ENCODE measurements at regions not wholly inside any gene's neighbourhood (a gene's known extent, or its start where the extent isn't known, plus 50 kb on each side); places are given as distances from the start of the nearest gene placed in this dataset.

DNA sequence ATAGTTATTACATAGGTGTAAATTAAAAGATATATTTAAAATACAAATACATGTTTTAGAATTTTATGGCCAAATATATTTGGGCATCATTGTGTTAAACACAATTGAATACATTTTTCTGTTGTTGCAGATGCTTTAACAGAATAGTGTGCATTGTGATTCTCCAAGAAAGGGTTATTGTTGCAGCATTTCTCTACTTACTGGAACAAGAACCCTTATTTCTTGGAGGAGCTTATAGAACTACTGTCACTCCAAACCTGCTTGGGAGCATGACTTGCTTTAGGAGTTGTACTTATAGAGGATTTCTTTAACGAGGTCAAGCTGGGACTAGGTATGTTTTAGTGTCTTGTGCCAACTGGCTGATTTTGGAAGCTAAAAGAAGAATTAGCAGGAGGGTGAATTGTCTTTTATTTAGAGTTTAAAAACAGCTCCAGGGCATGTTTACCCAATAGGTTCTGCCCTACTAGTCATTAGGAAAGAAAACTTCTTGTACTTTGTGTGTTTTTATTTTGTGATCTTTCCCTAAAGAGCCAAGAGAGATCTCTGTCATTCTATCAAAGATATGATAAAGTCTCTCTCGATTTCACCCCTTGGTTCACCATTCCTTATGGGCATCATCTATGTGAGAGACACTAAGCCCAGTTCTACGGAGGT is 279.8 kb upstream of the SALL1 start:
- no peak for DNase-seq (ENCODE audit: low read depth)

DNA sequence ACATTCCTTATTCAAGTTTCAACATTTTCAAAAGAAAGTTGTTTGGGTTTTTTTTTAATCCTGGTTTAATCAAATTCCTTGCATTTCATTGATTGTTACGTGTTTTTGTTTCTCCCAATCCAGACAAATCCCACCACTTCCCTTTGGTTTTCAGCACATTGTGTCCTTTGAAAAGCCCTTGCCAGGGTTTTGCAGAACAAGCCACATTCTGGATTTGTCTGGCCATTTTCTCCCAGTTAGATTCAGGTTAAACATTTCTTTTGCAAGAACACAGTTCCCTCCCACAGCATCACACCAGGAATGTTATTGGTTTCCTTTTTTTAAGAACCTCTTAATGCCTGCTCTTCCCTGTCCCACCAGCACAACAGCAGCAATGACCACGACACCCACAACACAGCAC is 278.0 kb upstream of the SALL1 start:
- DNase-seq (ENCODE audit: low read depth): no peak

DNA sequence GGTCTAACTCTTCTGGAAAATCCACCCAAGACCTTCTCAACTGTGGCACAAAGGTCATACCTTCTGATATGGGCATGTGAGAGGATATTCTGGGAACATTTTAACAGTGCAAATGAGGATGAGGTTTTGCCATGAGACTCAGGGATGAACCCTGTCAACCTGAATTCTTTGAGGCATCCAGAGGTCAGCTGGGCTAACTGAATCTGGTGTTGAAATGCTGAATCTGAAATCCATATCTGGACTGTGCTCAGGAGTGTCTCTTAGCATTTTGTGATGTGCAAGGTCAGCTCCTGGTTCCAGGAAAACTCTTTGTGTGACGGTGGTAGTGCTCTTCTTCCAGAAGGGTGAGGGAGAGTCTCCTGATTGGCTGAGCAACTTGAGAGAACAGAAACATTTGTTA is 276.0 kb upstream of the SALL1 start:
- DNase-seq (ENCODE audit: low read depth): no peak

DNA sequence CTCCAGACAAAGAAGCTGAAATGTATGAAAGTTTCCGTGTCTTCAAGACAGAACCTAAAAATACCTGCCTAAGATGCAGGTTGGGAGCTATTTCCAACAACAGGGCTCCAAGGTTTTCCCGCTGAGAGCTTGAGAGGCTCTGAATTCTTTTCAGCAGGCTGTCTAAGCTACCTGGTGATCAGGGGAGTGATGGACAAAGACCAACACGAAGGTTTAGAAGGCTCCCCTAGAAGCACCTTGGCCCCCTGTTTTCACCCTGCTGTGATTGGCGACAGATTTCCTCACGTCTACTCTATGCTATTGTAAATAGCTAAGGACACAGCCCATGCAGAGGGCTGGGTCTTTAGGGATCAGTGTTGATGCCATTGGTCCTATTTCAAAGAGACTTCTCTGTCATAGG is 275.2 kb upstream of the SALL1 start:
- DNase-seq (ENCODE audit: low read depth): no peak

DNA sequence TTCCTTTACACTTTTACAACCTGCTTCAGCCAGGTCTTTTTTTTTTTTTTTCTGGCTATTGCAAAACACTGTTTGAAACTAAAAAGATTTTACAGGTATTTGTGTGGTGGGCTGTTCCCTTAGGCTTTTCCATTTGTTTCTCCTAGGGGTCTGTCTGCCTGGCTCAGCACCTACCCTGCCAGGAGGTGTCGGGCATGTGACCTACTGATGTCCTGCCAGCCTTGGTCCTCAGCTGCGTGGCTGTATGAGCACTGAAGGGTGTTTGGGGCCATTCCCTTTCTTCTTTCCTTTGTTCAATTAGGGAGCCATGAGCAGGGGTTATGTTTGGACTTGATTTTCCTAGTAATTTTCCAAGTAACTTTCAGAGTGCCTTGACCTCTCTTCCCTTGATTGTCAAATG is 269.2 kb upstream of the SALL1 start:
- no peak for DNase-seq (ENCODE audit: low read depth)

DNA sequence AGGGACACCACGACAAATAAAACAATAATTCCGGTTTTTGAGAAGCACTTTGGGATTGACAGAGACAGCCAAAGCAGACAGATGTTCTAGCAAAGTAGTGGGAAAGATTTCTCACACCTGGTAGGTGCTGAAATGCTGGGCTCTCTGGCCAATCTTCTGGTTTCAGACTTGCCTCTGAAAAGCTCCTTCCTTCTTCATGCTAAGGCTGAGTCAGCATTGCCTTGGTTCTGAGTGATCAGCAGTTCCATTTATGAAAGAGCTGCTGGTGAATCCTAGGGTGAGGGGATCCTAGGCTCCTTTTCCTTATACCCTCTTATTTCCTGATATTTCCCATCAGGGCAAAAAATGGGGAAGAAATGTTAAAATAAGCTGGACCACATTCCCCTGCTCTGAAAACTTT is 268.7 kb upstream of the SALL1 start:
- DNase-seq (ENCODE audit: low read depth): no peak

DNA sequence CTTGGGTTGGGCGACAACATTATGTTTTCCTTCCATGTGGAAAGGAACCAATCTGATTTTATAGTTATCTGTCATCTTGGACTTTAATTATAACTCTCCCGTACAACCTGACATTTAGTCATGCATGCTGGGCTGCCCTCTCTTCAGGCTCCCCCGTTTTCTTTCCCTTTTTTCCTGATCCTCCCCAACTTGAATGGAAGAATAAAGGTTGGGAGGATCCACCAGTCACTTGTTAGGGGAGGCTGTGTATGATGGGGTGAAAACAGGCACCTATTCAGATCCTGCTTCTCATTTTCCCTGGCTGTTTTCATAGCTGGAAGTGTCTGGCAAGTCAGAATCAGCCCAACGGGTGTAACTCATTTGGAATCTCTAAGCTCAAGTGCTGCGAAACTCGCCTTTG is 267.2 kb upstream of the SALL1 start:
- no peak for DNase-seq (ENCODE audit: low read depth)

DNA sequence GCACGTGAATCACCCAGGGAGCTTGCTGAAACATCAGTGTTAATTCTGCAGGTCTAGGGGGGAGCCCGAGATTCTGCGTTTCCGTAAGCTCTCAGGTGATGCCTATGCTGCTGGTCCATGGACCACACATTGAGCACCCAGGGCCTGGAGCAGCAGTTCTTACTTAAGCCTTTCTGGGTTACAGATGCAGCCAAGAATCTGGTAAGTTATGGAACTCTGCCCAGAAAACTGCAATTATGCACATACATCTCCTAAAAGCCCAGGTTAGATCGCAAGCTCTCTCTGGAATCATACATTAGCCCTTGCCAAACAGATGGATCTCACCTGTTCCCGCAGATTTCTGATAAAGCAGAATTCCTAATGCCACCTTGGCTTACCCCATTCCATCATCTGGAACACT is 265.9 kb upstream of the SALL1 start:
- DNase-seq (ENCODE audit: low read depth): no peak

DNA sequence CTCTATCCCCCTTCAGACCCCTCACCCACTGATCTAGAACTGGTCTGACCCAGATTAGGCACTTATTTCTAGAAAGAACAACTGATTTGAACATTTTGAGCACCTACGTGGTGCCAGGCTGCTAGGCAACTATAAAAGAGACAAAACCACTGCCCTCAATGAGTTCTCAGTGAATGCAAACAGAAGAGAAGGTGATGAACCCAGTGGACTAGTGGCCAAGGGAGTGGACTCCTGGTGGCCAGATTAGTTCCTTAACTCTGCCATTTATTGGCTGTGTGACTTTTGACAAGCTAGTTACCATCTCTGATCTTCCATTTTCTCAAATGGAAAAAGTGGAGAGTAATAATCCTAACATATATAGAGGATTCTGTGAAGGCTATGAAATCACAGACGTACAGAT is 259.1 kb upstream of the SALL1 start:
- DNase-seq (ENCODE audit: low read depth): no peak

DNA sequence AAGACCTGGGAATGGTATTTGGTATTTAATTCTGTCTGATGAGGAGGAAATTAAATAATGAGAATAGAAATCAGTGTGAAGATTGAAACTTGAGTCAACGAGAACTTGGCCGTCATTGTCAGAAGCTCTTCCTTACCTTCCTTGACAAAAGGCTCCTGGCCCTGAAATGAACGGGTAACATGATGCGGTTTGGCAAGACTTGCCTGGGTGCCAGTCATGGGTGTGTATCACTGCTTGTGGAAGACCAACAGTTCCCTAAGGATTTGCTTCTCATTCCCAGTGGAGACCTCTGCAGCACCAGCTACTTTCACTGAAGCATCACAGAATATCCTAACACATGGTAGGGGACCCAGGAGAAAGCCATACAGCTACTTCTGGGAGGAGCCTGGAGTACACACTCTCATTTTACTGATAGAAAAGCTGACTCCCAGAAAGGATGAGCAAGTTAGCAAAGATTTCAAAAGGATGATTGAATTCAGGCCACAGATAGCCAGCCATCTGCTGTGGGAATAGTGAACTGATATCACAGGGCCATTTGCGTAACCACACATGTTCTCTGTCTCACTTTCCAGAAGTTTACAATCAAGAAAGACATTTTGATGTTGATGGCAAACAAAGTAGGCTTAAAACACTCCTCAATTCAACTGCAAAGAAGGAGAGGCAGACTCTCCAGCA is 258.1 kb upstream of the SALL1 start:
- no peak for DNase-seq (ENCODE audit: low read depth)

DNA sequence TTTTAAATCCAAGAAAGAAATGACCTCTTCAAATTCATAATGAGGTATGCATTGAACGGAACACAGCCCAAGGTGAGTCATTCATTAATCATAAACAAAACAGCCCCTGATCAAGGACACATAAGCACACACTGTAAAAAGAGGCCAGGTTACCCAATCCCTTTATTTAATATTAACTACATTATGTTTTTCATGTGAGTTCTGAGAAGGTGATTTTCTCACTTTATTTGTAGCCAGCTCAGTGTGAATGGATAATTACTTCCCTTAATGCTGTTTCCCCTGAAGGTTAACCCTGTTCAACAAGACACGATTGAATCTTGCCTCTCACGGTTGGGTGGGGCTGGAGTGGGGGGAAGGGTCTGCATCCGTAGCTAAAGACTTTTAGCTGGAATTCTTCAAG is 257.3 kb upstream of the SALL1 start:
- DNase-seq (ENCODE audit: low read depth): no peak

DNA sequence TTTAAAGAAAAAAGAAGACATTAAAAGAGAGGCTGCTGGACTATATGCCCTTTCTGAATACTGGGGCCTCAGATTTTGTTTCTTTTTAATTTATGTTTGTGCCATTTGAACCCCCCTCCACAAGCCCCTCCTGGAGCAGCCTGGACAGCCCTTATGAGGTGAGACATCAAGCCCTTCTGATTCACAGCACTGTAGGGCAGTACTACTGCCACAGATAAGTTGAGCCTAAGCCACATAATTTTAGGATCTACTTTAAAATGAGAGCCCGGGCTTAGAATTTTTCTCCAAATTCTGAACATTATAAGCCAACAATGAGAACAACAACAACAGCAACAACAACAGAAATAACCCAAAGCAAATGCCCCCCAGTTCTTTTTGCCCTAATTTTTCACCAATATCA is 256.9 kb upstream of the SALL1 start:
- no peak for DNase-seq (ENCODE audit: low read depth)

DNA sequence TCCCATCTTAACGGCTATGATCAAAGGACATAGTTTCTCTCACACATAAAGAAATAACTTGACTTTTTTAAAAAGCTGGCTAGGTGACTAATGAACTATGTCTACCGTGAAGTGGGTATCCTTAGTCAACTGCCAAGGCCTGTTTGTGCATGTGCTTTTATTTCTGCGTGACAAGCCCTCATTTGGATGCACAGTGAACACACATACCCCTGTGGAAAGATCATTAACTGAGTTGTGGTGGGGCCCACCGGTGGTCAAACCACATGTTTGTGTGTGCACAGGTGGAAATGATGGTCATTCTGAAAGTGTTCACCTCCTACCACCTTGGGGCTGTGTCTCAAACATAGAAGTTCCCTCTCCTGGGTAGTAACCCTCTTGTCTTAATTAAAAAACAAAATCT is 256.1 kb upstream of the SALL1 start:
- no peak for DNase-seq (ENCODE audit: low read depth)

DNA sequence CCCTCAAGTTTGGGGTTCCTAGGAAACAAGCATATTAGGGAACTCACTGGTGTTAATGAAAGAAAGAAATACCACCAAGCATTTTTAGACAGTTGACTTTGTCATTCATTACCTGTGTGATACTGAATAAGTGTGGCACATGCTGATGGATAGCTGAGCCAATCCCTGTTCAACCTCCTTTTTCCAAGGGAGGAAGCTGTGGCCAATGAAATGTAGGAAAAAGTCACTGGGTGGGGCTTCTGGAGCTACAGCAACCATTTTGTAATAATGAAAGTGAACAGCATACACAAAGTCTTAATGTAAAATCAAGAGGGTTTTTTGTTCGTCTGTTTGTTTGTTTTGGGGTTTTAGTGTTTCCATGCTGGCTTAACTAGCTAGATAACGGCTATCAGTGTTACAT is 254.3 kb upstream of the SALL1 start:
- no peak for DNase-seq (ENCODE audit: low read depth)

DNA sequence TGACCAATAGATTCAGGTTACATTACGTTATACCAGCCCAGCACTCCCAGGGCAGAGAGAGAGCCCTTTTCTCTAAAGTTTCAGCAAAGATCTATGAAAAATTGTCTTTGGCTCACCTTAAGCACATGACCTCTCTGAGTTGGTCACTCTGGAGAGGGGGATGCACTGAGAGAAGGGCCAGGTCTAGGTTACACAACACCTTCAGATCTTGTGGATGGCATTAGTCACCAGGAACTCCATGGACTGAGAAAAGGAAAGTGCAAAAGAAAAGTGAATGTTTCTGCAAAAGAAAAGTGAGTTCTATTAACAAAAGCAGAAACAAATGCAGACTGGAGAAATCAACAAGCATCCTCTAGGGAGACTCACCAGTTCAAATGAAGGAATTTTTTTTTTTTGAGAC is 253.3 kb upstream of the SALL1 start:
- no peak for DNase-seq (ENCODE audit: low read depth)

DNA sequence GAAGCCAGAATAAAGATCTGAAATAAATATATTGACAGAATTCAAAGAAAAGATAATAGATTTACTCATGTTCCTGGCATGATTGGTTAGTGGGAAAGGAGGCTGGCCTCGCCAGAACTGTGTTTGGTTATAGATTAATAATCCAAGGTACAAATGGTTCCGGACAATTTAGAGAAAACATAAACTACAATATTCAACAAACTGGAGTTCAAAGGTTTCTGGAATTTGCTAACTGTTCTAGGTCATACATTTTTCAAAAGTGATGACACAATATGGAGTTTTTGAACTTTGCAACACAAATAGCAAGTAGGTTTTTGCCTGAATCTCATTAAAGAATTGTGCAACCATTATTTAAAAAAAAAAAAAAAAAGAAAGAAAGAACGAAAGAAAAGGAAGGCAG is 251.7 kb upstream of the SALL1 start:
- DNase-seq (ENCODE audit: low read depth): no peak

DNA sequence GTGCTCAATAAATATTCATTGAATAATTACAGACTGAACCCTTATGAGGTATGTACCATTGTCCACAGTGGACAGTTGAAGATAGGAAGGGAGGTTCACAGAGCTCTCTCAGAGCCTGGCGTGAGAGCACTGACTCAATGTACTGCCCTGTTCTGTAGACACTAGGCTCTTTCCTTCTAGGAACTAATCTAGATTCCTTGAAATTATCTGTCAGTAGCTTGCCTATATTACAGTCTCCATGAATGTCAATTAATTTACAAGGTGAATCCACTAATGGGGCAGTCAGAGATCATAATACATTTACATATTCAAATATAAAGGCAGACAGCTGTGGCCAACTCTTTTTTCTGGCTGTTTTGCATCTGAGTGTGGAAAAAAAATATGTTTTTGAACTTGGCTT is 251.2 kb upstream of the SALL1 start:
- no peak for DNase-seq (ENCODE audit: low read depth)

DNA sequence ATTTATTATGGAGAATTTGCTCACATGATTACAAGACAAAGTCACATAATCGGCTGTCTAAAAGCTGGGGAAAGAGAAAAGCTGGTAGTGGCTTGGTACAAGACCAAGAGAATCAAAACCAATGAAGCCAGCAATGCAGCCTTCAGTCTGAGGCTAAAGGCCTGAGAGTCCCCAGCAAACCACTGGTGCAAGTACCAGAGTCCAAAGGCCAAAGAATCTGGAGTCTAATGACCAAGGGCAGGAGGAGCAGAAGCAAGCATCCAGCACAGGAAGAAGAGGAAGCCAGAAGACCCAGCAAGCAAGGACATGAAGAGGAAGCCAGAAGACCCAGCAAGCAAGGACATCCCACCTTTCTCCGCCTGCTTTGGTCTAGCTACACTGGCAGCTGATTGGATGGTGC is 250.6 kb upstream of the SALL1 start:
- no peak for DNase-seq (ENCODE audit: low read depth)

DNA sequence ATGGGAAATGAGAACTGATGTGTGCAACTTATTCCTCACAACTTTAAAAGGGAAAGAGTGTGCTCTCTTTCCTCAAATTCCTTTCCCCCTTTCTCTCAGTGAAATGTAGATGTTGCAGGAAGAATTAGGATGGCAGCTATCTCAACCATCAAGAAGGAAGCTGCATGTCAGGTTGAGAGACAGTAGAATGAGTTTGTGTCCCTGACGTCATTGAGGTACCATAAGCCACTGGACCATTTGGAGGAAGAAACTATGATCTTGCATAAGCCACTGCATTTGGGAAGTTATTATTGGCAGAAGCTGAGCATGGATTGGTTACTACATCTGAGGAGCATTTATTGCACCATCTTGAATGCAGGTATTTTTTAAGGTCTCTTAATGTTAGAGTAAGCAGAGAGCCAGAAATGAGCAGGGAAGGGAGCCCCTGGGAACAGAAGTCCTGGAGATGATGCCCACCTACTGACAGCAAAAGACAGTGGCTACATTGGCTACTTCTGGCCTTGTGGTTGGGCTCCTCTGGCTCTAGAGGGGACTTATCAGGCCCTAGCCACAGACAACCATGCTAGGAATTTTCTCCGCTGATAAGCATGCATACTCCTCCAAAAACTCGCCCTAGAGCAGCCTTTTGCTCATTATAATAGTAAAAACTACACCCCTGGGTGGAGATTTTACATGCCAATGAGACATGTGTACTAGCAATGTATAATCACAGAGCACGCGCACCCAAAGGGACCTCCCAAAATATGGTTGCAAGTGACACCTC is 249.0 kb upstream of the SALL1 start:
- DNase-seq (ENCODE audit: low read depth): no peak

DNA sequence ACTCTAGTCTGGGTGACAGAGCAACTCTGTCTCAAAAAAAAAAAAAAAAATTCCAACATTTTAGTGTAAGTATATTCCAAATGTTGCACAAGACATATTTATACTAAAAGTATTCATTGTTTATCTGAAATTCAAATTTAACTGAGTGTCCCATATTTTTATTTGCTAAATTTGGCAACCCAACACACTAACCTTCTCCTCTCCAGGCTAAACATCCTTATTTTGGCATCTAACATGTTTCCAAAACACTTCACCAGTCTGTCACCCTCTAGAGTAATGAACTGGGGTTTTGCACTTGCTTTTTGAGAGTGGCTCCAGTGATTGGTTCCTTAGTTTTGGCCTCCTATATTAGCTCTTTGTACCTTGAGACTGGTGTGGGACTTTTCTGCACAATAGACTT is 243.4 kb upstream of the SALL1 start:
- DNase-seq (ENCODE audit: low read depth): no peak

DNA sequence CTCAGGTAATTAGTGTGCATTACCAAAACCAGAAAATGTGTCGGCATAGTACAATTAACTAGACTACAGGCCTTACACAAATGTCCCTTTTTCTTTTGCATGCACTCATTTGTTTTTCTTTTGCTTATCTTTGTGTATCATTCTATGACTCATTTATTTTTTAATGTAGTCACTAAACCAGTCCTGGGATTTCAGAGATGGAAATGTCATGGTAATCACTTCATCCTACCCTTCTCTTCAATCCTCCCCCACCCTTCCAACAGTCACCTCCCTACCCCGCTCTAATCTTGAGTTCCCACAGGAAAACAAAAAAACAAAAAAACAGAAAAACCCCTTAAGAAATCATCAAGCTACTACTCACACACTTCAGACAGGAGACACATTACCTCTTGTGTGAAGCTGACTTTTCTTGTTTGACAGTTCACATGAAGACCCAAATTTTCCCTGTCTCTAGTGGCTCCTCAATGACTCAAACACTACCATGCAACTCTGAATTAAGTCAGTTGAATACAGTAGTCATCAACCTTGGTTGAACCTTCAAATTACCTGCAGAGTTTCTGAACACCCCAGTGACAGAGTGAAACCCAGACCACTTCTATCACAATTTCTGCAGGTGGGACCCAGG is 242.4 kb upstream of the SALL1 start:
- no peak for DNase-seq (ENCODE audit: low read depth)

DNA sequence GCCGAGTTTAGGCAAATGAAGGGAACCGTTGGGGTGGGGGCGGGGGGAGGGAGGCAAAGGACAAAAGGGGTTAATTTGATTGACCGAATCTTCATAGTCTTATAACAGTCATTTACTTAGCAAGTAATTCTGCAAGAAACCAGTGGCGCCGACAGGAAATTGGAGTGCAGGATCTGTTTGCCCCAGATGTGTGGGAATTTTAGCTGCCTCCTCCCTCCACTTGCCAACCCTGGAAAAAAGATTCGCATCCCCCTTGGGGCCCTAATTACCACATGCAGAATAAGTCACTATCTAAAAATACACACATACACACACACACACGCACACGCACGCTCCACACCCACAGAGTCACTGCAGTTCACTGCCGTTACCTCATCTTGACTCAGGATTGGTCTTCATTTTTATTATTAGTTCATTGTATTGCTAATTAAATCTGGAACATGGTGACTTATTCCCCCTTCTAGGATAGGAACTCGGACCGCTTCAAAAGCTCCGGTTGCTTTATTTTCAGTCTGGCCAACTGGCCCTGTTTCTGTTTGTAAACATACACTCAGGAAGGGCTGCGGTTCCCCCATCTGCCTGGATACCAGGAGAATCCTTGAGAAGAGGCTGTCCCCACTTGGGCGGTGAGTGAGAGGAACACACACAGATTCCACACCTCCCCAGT is 241.6 kb upstream of the SALL1 start:
- no peak for DNase-seq (ENCODE audit: low read depth)

Data from HS-27A (cell line).